ENCODE measurements at regions not wholly inside any gene's neighbourhood (a gene's known extent, or its start where the extent isn't known, plus 50 kb on each side); places are given as distances from the start of the nearest gene placed in this dataset.

GRCh38 chrX:35728481-35728880, 69.7 kb upstream of the MAGEB16 start:
- TF ChIP-seq EZH2phosphoT487 (IDR thresholded peaks at IDR 0.05; ENCODE audit: low read depth), result no peak
- no peak for TF ChIP-seq CTCF (IDR thresholded peaks at IDR 0.05; ENCODE audit: low read depth, low read length)

Data from OCI-LY3 (cell line).